Tibial artery (tissue), 4 donors: ENCODE measurements at regions not wholly inside any gene's neighbourhood (a gene's known extent, or its start where the extent isn't known, plus 50 kb on each side); places are given as distances from the start of the nearest gene placed in this dataset.

Experiments used
- DNase-seq, 2 donors: peaks; one replicate each; pipeline ENCODE4 v3.0.0-alpha.2; 2019
- H3K27ac ChIP-seq, 2 donors: fragments of 200-600 bp; sonication (generic) in 1 of 2; 1 replicate in 1 of 2; 2 replicates in 1 of 2; pipeline ENCODE4 v1.5.1; 2018 to 2019; ENCODE audit warnings: mild to moderate bottlenecking in 1 of 2
- H3K27me3 ChIP-seq, 2 donors: fragments of 200-600 bp; sonication (generic) in 1 of 2; one replicate each; pipeline versions ENCODE4 v1.5.1 to v1.6.0; 2016 to 2019
- H3K36me3 ChIP-seq, 3 donors: fragments of 200-600 bp; sonication (generic) in 2 of 3; one replicate each; pipeline ENCODE4 v1.5.1; 2016 to 2019; ENCODE audit warnings: mild to moderate bottlenecking in 2 of 3
- H3K4me1 ChIP-seq, 4 donors: fragments of 200-600 bp; sonication (generic) in 2 of 4; 1 replicate in 3 of 4; 2 replicates in 1 of 4; pipeline ENCODE4 v1.5.1; 2016 to 2019
- H3K4me3 ChIP-seq, 2 donors: fragments of 200-600 bp; sonication (generic) in 1 of 2; 1 replicate in 1 of 2; 2 replicates in 1 of 2; pipeline ENCODE4 v1.5.1; 2018 to 2019; ENCODE audit warnings: mild to moderate bottlenecking in 2 of 2
- H3K9me3 ChIP-seq, 3 donors: fragments of 200-600 bp; sonication (generic) in 1 of 3; one replicate each; pipeline ENCODE4 v1.5.1; 2016 to 2019
- CTCF ChIP-seq, 2 experiments: fragments of 200-600 bp in 1 of 2; fragments of 450-650 bp in 1 of 2; IDR thresholded peaks; one replicate each; pipeline ENCODE4 v1.5.1; 2017 to 2019; ENCODE audit warnings: antibody characterized with exemption in 2 of 2, mild to moderate bottlenecking in 1 of 2, moderate library complexity in 1 of 2
- intact Hi-C: fragments of 100-400 bp; cut with DNase I; formaldehyde crosslinking; loops from one replicate; pipeline ENCODE4 v1.15.0; 2023; ENCODE audit warnings: low total_unique reads

- Histone ChIP-seq H3K4me1 (peaks cover 0 to 54% (median 26%) of the 10 kb centered on the region in 4 donors), H3K4me3 (no peak overlapping the region), H3K27me3 (no peaks in the 10 kb centered on the region), H3K9me3 (no peaks in the 10 kb centered on the region), H3K36me3 (no peaks in the 10 kb centered on the region), H3K27ac (peak overlapping the region in 1 of 2 donors; percentile 68)
- intact Hi-C loops: no loop called here
- no peak for TF ChIP-seq CTCF (IDR thresholded peaks at IDR 0.05)
- DNase-seq: no peak
These were observed 114.2 kb downstream of the FEM1C start for GRCh38 chr5:115430374-115430773.

GRCh38 chr5:115429345-115429940 is 115.1 kb downstream of the FEM1C start:
- TF ChIP-seq CTCF (IDR thresholded peaks at IDR 0.05): no peak
- H3K27ac ChIP-seq: peak overlapping the region; percentile 33 to 68
- H3K4me3 ChIP-seq: no peak overlapping the region
- peaks cover 0 to 59% (median 27%) of the 10 kb centered on the region in 4 donors for H3K4me1 ChIP-seq
- no peak for DNase-seq
- no peaks in the 10 kb centered on the region for H3K9me3 ChIP-seq
- no peaks in the 10 kb centered on the region for H3K27me3 ChIP-seq
- no peaks in the 10 kb centered on the region for H3K36me3 ChIP-seq
- intact Hi-C loops: no loop called here

- no peaks in the 10 kb centered on the region for H3K27me3 ChIP-seq
- peaks cover 0 to 66% (median 30%) of the 10 kb centered on the region in 4 donors for H3K4me1 ChIP-seq
- intact Hi-C loops: no loop called here
- H3K27ac ChIP-seq: peak overlapping the region; percentile 33 to 68
- H3K9me3 ChIP-seq: no peaks in the 10 kb centered on the region
- DNase-seq: no peak
- H3K4me3 ChIP-seq: no peak overlapping the region
- TF ChIP-seq CTCF (IDR thresholded peaks at IDR 0.05): no peak
- no peaks in the 10 kb centered on the region for H3K36me3 ChIP-seq
These were observed 115.9 kb downstream of the FEM1C start for GRCh38 chr5:115428676-115429075.

- no peaks in the 10 kb centered on the region for H3K9me3 ChIP-seq
- intact Hi-C loops: no loop called here
- H3K27me3 ChIP-seq: no peaks in the 10 kb centered on the region
- no peak for DNase-seq
- peak overlapping the region in 1 of 2 donors; percentile 68 for H3K27ac ChIP-seq
- H3K4me1 ChIP-seq: peaks cover 0 to 71% (median 34%) of the 10 kb centered on the region in 4 donors
- no peaks in the 10 kb centered on the region for H3K36me3 ChIP-seq
- TF ChIP-seq CTCF (IDR thresholded peaks at IDR 0.05): no peak
- H3K4me3 ChIP-seq: no peak overlapping the region
These were observed 116.3 kb downstream of the FEM1C start for GRCh38 chr5:115428248-115428647.

GRCh38 chr5:115424446-115424845 is 120.1 kb downstream of the FEM1C start:
- intact Hi-C loops: no loop called here
- H3K4me3 ChIP-seq: no peak overlapping the region
- no peaks in the 10 kb centered on the region for H3K27me3 ChIP-seq
- peaks cover 0 to 81% (median 37%) of the 10 kb centered on the region in 4 donors for H3K4me1 ChIP-seq
- TF ChIP-seq CTCF (IDR thresholded peaks at IDR 0.05): no peak
- peak overlapping the region; percentile 53 for H3K27ac ChIP-seq
- H3K36me3 ChIP-seq: no peaks in the 10 kb centered on the region
- no peaks in the 10 kb centered on the region for H3K9me3 ChIP-seq
- no peak for DNase-seq
